ENCODE measurements at regions not wholly inside any gene's neighbourhood (a gene's known extent, or its start where the extent isn't known, plus 50 kb on each side); places are given as distances from the start of the nearest gene placed in this dataset.

DNA sequence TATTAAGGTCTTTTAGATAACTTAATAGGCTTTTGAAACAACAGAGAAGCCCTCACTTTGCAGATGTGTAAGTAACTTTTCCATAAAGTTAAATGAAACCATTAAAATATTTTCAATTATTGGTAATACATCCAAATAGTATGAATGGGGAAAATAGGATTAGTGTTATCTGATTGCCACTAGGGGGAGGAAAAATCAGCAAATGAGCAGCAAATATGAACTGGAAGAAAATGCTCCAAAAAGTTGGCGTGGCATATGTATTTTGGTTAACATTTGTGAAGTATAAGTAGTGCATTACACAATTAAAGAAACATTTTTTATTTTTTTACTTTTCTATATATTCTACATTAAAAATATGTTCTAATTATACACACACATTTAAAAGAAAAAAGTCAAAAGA, 259.8 kb upstream of the ANO5 start:
- no peak for ATAC-seq
- H3K4me1 Mint-ChIP-seq = no peaks in the 10 kb centered on the region
- H3K4me3 Mint-ChIP-seq = no peak overlapping the region
- intact Hi-C loops (cut with DNase I, micrococcal nuclease) = no loop called here
- ChIA-PET CTCF (no interaction called here), POLR2A (no interaction called here)
- peaks cover 1% of the 10 kb centered on the region for H3K9me3 Mint-ChIP-seq (ENCODE audit: low read depth)
- H3K36me3 Mint-ChIP-seq (ENCODE audit: low read depth) = no peaks in the 10 kb centered on the region
- no peak overlapping the region for H3K27ac Mint-ChIP-seq
- no peak for DNase-seq
- no peaks in the 10 kb centered on the region for H3K27me3 Mint-ChIP-seq

DNA sequence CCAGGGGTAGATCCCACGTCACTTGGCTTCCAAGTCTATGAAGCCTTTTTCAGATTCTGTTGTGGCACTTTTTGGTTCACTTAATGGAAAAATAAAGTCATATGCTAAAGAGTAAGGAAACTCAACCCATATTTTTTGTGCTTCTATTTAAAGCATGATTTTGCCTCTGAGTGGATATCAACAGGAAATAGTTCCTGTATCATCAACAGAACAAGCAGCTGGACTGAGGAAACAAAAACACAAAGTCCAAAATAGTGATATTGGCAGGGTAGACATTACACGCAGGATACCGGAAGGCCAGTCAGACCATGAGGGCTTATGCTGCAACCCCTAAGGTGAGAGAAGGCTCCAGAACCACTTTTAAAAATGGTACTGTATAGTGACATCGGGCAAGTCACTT, 248.3 kb upstream of the ANO5 start:
- intact Hi-C loops (cut with DNase I, micrococcal nuclease) = no loop called here
- H3K4me1 Mint-ChIP-seq = no peaks in the 10 kb centered on the region
- no peaks in the 10 kb centered on the region for H3K9me3 Mint-ChIP-seq (ENCODE audit: low read depth)
- no peak overlapping the region for H3K4me3 Mint-ChIP-seq
- no peaks in the 10 kb centered on the region for H3K27me3 Mint-ChIP-seq
- no peaks in the 10 kb centered on the region for H3K36me3 Mint-ChIP-seq (ENCODE audit: low read depth)
- DNase-seq (no peak), ATAC-seq (no peak)
- ChIA-PET POLR2A (no interaction called here), CTCF (no interaction called here)
- H3K27ac Mint-ChIP-seq = no peak overlapping the region

GRCh38 chr11:21948876-21949275, 244.0 kb upstream of the ANO5 start:
- ATAC-seq (no peak), DNase-seq (no peak)
- H3K4me1 Mint-ChIP-seq = no peaks in the 10 kb centered on the region
- intact Hi-C loops (cut with DNase I, micrococcal nuclease) = no loop called here
- H3K4me3 Mint-ChIP-seq = no peak overlapping the region
- no peaks in the 10 kb centered on the region for H3K36me3 Mint-ChIP-seq (ENCODE audit: low read depth)
- H3K9me3 Mint-ChIP-seq (ENCODE audit: low read depth) = peaks cover 1% of the 10 kb centered on the region
- POLR2A ChIA-PET = no interaction called here
- no peaks in the 10 kb centered on the region for H3K27me3 Mint-ChIP-seq
- CTCF ChIA-PET = interaction anchor here (0.6 kb wide), 2 partner anchors 18 to 1745 kb away, joined by 3 read pairs; no protein-coding TSS in a partner anchor
- H3K27ac Mint-ChIP-seq = no peak overlapping the region

DNA sequence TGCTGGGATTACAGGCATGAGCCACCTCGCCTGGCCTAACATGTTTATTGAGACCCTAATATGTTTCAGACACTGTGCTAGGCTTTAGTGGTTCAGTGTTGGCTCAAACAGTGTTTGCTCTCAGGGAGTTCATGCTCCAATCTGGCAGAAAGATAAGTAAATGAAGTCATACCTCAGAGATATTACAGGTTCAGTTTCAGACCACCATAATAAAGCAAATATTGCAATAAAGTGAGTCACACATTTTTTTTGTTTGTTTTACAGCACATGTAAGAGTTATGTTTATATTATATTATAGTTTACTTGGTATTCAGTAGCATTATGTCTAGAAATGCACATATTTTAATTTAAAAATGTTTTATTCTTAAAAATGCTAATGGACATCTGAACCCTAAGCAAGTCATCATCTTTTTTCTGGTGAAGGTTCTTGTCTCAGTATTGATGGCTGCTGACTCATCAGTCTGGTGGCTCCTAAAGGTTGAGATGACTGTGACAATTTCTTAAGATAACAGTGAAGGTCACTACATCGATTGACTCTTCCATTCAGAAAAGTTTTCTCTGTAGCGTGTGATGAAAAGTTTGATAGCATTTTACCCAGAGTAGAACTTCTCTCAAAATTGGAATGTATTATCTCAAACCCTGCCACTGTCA, 243.0 kb upstream of the ANO5 start:
- ATAC-seq = no peak

GRCh38 chr11:21963013-21963412, 229.9 kb upstream of the ANO5 start:
- Mint-ChIP-seq H3K4me3 (no peak overlapping the region), H3K4me1 (no peaks in the 10 kb centered on the region), H3K9me3 (ENCODE audit: low read depth) (peaks cover 4% of the 10 kb centered on the region), H3K36me3 (ENCODE audit: low read depth) (no peaks in the 10 kb centered on the region), H3K27me3 (no peaks in the 10 kb centered on the region), H3K27ac (no peak overlapping the region)
- POLR2A ChIA-PET = no interaction called here
- no peak for DNase-seq
- ATAC-seq = no peak
- intact Hi-C loops (cut with DNase I, micrococcal nuclease) = no loop called here
- CTCF ChIA-PET = no interaction called here

More for the DNA sequence above, 243.0 kb upstream of the ANO5 start:
- Mint-ChIP-seq H3K27ac (no peak overlapping the region), H3K36me3 (ENCODE audit: low read depth) (no peaks in the 10 kb centered on the region), H3K27me3 (no peaks in the 10 kb centered on the region), H3K4me3 (no peak overlapping the region), H3K9me3 (ENCODE audit: low read depth) (peaks cover 4% of the 10 kb centered on the region), H3K4me1 (no peaks in the 10 kb centered on the region)
- POLR2A ChIA-PET = no interaction called here
- CTCF ChIA-PET = interaction anchor here (0.6 kb wide), 1 partner anchor 19 kb away, joined by 3 read pairs; no protein-coding TSS in a partner anchor
- intact Hi-C loops (cut with DNase I, micrococcal nuclease) = no loop called here
- no peak for DNase-seq

- ChIA-PET POLR2A (no interaction called here), CTCF (no interaction called here)
- H3K4me1 Mint-ChIP-seq = no peaks in the 10 kb centered on the region
- intact Hi-C loops (cut with DNase I, micrococcal nuclease) = no loop called here
- no peaks in the 10 kb centered on the region for H3K9me3 Mint-ChIP-seq (ENCODE audit: low read depth)
- H3K4me3 Mint-ChIP-seq = no peak overlapping the region
- H3K27ac Mint-ChIP-seq = no peak overlapping the region
- no peak for DNase-seq
- H3K36me3 Mint-ChIP-seq (ENCODE audit: low read depth) = no peaks in the 10 kb centered on the region
- no peaks in the 10 kb centered on the region for H3K27me3 Mint-ChIP-seq
- ATAC-seq = no peak
Observed at GRCh38 chr11:21965221-21965620, 227.7 kb upstream of the ANO5 start.

DNA sequence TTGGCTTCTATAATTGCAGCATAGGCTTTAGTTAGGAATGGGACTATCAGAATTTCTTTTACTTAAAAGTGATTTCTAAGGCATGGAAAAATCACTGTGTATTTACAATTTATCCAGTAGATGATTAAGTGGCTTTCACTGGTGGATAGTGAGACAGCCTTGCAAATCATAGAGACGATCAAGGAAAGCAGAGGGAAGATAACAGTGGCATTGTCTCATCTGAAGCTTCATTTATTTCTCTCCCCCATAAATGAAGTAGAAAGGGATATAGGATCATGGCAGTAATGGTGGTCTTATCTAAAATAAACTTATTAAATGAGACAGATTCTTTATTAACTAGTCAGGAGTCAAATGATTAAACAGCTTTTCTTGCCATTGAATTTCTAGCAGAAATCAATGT, 224.2 kb upstream of the ANO5 start:
- DNase-seq (no peak), ATAC-seq (no peak)
- H3K4me3 Mint-ChIP-seq = no peak overlapping the region
- H3K27me3 Mint-ChIP-seq = no peaks in the 10 kb centered on the region
- no peaks in the 10 kb centered on the region for H3K4me1 Mint-ChIP-seq
- ChIA-PET CTCF (no interaction called here), POLR2A (no interaction called here)
- peaks cover 4% of the 10 kb centered on the region for H3K9me3 Mint-ChIP-seq (ENCODE audit: low read depth)
- no peak overlapping the region for H3K27ac Mint-ChIP-seq
- no peaks in the 10 kb centered on the region for H3K36me3 Mint-ChIP-seq (ENCODE audit: low read depth)
- intact Hi-C loops (cut with DNase I, micrococcal nuclease) = no loop called here

GRCh38 chr11:21969841-21970240, 223.0 kb upstream of the ANO5 start:
- intact Hi-C loops (cut with DNase I, micrococcal nuclease) = no loop called here
- DNase-seq (no peak), ATAC-seq (no peak)
- Mint-ChIP-seq H3K36me3 (ENCODE audit: low read depth) (no peaks in the 10 kb centered on the region), H3K27me3 (no peaks in the 10 kb centered on the region), H3K27ac (no peak overlapping the region), H3K4me3 (no peak overlapping the region), H3K4me1 (no peaks in the 10 kb centered on the region), H3K9me3 (ENCODE audit: low read depth) (peaks cover 6% of the 10 kb centered on the region)
- ChIA-PET POLR2A (no interaction called here), CTCF (no interaction called here)

DNA sequence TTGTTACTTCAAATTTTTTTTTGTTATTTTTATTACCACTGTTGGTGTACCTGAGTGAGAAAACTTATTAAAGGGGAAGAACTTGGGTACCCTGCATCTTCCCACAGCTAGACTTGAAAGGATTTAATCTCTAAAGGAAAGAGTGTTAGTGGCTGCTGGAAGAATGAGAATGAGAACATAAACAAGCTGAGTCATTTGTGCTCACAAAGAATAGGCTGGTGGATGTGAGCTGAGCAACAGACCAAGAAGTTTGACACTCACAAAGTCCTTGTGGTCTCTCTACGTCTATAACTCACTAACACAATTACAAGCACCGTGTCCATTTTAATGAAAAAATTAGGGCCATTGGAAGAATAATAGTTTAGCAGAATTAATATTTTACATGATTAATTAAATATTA, 217.6 kb upstream of the ANO5 start:
- Mint-ChIP-seq H3K36me3 (ENCODE audit: low read depth) (no peaks in the 10 kb centered on the region), H3K4me1 (no peaks in the 10 kb centered on the region), H3K9me3 (ENCODE audit: low read depth) (peaks cover 7% of the 10 kb centered on the region), H3K27me3 (no peaks in the 10 kb centered on the region), H3K27ac (no peak overlapping the region), H3K4me3 (no peak overlapping the region)
- ChIA-PET CTCF (no interaction called here), POLR2A (no interaction called here)
- ATAC-seq (no peak), DNase-seq (no peak)
- intact Hi-C loops (cut with DNase I, micrococcal nuclease) = no loop called here

DNA sequence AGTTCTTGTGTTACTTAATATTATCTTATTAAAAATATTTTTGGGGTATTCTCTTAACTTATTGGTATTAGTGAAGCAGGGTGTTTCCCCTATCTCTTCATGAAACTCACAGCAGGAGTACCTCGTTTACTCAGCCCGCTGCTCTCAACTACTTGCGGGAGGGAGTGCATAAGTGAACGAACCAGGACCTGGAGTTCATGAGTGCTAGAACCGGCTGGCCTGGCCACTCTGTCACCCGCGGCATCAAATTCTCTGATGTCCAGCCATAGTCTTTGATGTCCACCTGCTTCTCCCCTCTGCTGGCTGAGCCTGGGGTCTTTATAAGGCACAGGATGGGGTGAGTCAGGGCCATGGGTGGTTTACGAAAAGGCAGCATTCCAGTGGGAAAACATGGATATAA, 216.7 kb upstream of the ANO5 start:
- Mint-ChIP-seq H3K4me1 (no peaks in the 10 kb centered on the region), H3K27me3 (no peaks in the 10 kb centered on the region), H3K9me3 (ENCODE audit: low read depth) (peaks cover 7% of the 10 kb centered on the region), H3K4me3 (no peak overlapping the region), H3K27ac (no peak overlapping the region), H3K36me3 (ENCODE audit: low read depth) (no peaks in the 10 kb centered on the region)
- no peak for ATAC-seq
- DNase-seq = no peak
- intact Hi-C loops (cut with DNase I, micrococcal nuclease) = no loop called here
- ChIA-PET POLR2A (no interaction called here), CTCF (no interaction called here)

DNA sequence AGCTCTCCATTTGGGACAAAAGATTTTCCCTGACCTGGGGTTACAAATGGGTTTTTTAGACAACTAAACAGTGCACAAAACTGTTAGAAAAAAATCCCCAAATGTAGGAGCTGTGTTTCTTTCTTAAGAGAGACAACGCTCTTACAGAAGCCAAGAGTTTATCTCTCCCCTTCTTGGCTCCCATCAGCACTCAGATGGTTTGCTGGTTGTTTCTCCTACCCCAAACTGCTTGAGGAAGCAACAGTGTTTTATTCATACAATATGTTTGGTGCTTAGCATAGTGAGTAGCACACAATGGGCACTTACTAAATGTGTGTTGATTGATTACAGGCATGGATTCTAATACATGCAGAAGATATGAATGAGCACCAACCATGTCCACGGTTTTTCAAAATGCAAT, 209.5 kb upstream of the ANO5 start:
- Mint-ChIP-seq H3K27ac (no peak overlapping the region), H3K4me3 (no peak overlapping the region), H3K27me3 (no peaks in the 10 kb centered on the region), H3K9me3 (ENCODE audit: low read depth) (peaks cover 2% of the 10 kb centered on the region), H3K4me1 (no peaks in the 10 kb centered on the region), H3K36me3 (ENCODE audit: low read depth) (no peaks in the 10 kb centered on the region)
- DNase-seq = no peak
- ChIA-PET POLR2A (no interaction called here), CTCF (no interaction called here)
- intact Hi-C loops (cut with DNase I, micrococcal nuclease) = no loop called here
- ATAC-seq = no peak

DNA sequence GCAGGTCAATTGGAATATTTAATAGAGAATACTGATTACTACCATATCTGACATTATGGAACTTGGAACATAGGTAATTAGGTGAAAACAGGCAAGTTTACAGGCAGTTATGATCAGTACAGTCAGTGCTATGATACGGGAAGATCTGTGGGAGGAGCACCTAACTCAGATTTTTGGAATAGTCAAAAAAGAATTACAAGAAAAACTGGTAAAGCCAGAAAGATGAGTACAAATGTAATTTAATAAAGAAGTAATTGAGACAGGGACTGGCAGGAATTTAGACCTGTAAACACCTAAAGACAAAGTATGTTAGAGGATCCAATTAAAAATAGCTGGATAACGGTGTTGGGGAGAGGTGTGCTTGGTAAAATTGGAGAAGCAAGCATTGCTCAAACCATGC, 206.5 kb upstream of the ANO5 start:
- Mint-ChIP-seq H3K4me3 (no peak overlapping the region), H3K36me3 (ENCODE audit: low read depth) (no peaks in the 10 kb centered on the region), H3K9me3 (ENCODE audit: low read depth) (peaks cover 2% of the 10 kb centered on the region), H3K27ac (no peak overlapping the region), H3K27me3 (no peaks in the 10 kb centered on the region), H3K4me1 (no peaks in the 10 kb centered on the region)
- ChIA-PET CTCF (no interaction called here), POLR2A (no interaction called here)
- intact Hi-C loops (cut with DNase I, micrococcal nuclease) = no loop called here
- ATAC-seq = no peak
- DNase-seq = no peak

DNA sequence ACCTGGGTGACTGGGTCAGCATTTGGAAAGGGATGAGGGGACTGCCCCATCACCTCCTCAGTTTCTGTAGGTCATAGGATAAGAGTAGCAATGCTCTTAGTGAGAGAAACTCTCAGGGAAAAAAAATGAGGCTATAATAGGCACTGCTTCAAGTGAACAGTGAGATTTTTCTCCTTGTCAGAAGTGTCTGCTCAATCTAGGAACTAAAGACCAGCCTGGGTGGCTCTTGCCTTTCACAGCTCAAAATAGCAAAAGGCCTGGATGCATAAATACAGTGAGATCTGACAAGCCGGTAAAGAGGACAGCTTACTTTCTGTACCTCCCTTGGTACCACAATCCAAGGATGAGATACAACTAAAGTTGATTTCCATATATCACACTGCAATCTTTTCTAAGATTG, 205.6 kb upstream of the ANO5 start:
- no peak for ATAC-seq
- Mint-ChIP-seq H3K9me3 (ENCODE audit: low read depth) (peaks cover 2% of the 10 kb centered on the region), H3K36me3 (ENCODE audit: low read depth) (no peaks in the 10 kb centered on the region), H3K27me3 (no peaks in the 10 kb centered on the region), H3K4me1 (no peaks in the 10 kb centered on the region), H3K4me3 (no peak overlapping the region), H3K27ac (no peak overlapping the region)
- ChIA-PET POLR2A (no interaction called here), CTCF (no interaction called here)
- DNase-seq = no peak
- intact Hi-C loops (cut with DNase I, micrococcal nuclease) = no loop called here

Data from activated CD4-positive, alpha-beta T cell treated with anti-CD3 and anti-CD28 coated beads for 36 hours (primary cell).